GM12878 (cell line): ENCODE measurements at regions not wholly inside any gene's neighbourhood (a gene's known extent, or its start where the extent isn't known, plus 50 kb on each side); places are given as distances from the start of the nearest gene placed in this dataset.

Experiments used
- ATAC-seq: fragments of 200-7000 bp; cut with Tn5 transposase; 3 replicates; pipeline ENCODE4 v1.9.1; 2020; ENCODE audit warnings: mild to moderate bottlenecking, moderate library complexity
- BruUV-seq: library from RNA; stranded (reverse); fragments of 400-500 nt; replicated peaks from 2 replicates; lab custom pipeline; 2021; lab: Mats Ljungman, UMichigan
- CTCF ChIA-PET: fragments of 300-600 bp; sonication (Branson Sonifier 250); formaldehyde crosslinking; extraction: SDS; loops from one replicate; lab custom pipeline; 2021; ENCODE audit warnings: inconsistent platforms; lab: Yijun Ruan, JAX
- POLR2A ChIA-PET: fragments of 350-600 bp; formaldehyde crosslinking; extraction: SDS; loops from one replicate; lab custom pipeline; 2021; ENCODE audit warnings: inconsistent platforms; lab: Charles Lee
- RAD21 ChIA-PET: fragments of 300-600 bp; sonication (Branson Sonifier 250); formaldehyde crosslinking; loops from one replicate; lab custom pipeline; 2023; ENCODE audit warnings: antibody characterized with exemption; ENCODE audit not compliant: unreplicated experiment; lab: Charles Lee
- SMC1A ChIA-PET: fragments of 300-600 bp; sonication (Branson Sonifier 250); formaldehyde crosslinking; loops from one replicate; lab custom pipeline; 2023; ENCODE audit not compliant: unreplicated experiment, uncharacterized antibody; lab: Charles Lee
- DNase-seq: peaks from one replicate; pipeline ENCODE4 v3.0.0-alpha.2; 2011; ENCODE audit warnings: low read depth, low spot score
- FAIRE-seq: peaks from 3 replicates; lab custom pipeline; 2011; peaks lifted over from hg19 to GRCh38; lab: Jason Lieb, UNC
- H2AFZ ChIP-seq: 2 replicates; pipeline ENCODE4 v1.6.0; 2011; ENCODE audit warnings: low read depth, low read length, control low read depth; ENCODE audit not compliant: control insufficient read depth
- H3K27ac ChIP-seq: 2 replicates; pipeline ENCODE4 v1.5.1; 2011; ENCODE audit warnings: control low read depth; ENCODE audit not compliant: control insufficient read depth, insufficient read depth
- H3K27me3 ChIP-seq, 2 experiments: replicated peaks in 1 of 2; 2 replicates each; pipeline versions ENCODE4 v1.6.0 to v1.6.1; 2011; ENCODE audit warnings: low read length in 1 of 2; ENCODE audit not compliant: control insufficient read depth in 2 of 2, insufficient read depth in 2 of 2
- H3K36me3 ChIP-seq, 2 experiments: 2 replicates each; pipeline ENCODE4 v1.5.1; 2011; ENCODE audit warnings: low read length in 1 of 2; ENCODE audit not compliant: control insufficient read depth in 2 of 2, insufficient read depth in 2 of 2
- H3K4me1 ChIP-seq: 2 replicates; pipeline ENCODE4 v1.6.1; 2011; ENCODE audit warnings: mild to moderate bottlenecking, low read length, moderate library complexity, mixed read lengths; ENCODE audit not compliant: control insufficient read depth, insufficient read depth
- H3K4me2 ChIP-seq: 2 replicates; pipeline ENCODE4 v1.6.0; 2011; ENCODE audit warnings: control low read depth; ENCODE audit not compliant: control insufficient read depth, insufficient read depth
- H3K4me3 ChIP-seq: fragments of 200-600 bp; sonication (generic); 2 replicates; pipeline ENCODE4 v1.5.1; 2016
- H3K79me2 ChIP-seq: 2 replicates; pipeline ENCODE4 v1.6.0; 2011; ENCODE audit warnings: low read length; ENCODE audit not compliant: control insufficient read depth, insufficient read depth
- H3K9ac ChIP-seq: 2 replicates; pipeline ENCODE4 v1.8.0; 2011; ENCODE audit warnings: low read length, control low read depth, mixed read lengths; ENCODE audit not compliant: control insufficient read depth, insufficient read depth
- H3K9me3 ChIP-seq: replicated peaks from 3 replicates; pipeline ENCODE4 v1.5.1; 2011; ENCODE audit warnings: mild to moderate bottlenecking, low read length; ENCODE audit not compliant: control insufficient read depth, insufficient read depth
- H4K20me1 ChIP-seq: 2 replicates; pipeline ENCODE4 v1.6.0; 2011; ENCODE audit not compliant: control insufficient read depth, insufficient read depth
- ATF7 ChIP-seq: fragments of 450-650 bp; IDR thresholded peaks from 2 replicates; pipeline ENCODE4 v1.6.1; 2016; ENCODE audit warnings: low read depth, mild to moderate bottlenecking
- BCLAF1 ChIP-seq: fragments of 450-650 bp; IDR thresholded peaks from 2 replicates; pipeline ENCODE4 v1.6.1; 2017; ENCODE audit warnings: antibody characterized with exemption, mild to moderate bottlenecking, moderate library complexity
- DPF2 ChIP-seq: fragments of 450-650 bp; IDR thresholded peaks from 2 replicates; pipeline ENCODE4 v1.6.1; 2017; ENCODE audit warnings: mild to moderate bottlenecking
- HCFC1 ChIP-seq: fragments of 150-350 bp; IDR thresholded peaks from 2 replicates; pipeline ENCODE4 v1.6.1; 2014; ENCODE audit warnings: low read length
- MYC ChIP-seq: IDR thresholded peaks from 2 replicates; pipeline ENCODE4 v1.6.1; 2011; ENCODE audit warnings: mild to moderate bottlenecking, low read length, moderate library complexity, inconsistent platforms; ENCODE audit not compliant: insufficient read depth, insufficient replicate concordance, insufficient read length, severe bottlenecking
- NBN ChIP-seq: fragments of 450-650 bp; IDR thresholded peaks from 2 replicates; pipeline ENCODE4 v1.6.1; 2016
- PBX3 ChIP-seq: IDR thresholded peaks from 2 replicates; pipeline ENCODE4 v1.6.1; 2011; ENCODE audit warnings: mild to moderate bottlenecking, low read depth, low read length, moderate library complexity; ENCODE audit not compliant: insufficient replicate concordance
- POLR2AphosphoS5 ChIP-seq: IDR thresholded peaks from 2 replicates; pipeline ENCODE4 v1.6.1; 2011; ENCODE audit warnings: mild to moderate bottlenecking, low read length, inconsistent platforms
- WGBS: methylation state at CpG from one replicate; pipeline ENCODE4 v1.1.6; 2016; ENCODE audit warnings: low lambda C conversion rate; ENCODE audit not compliant: insufficient replicate concordance, insufficient coverage; ENCODE audit errors: missing lambda C conversion rate; 5-methylcytosine and 5-hydroxymethylcytosine counted together
- in situ Hi-C: fragments of 300-500 bp; cut with MboI; formaldehyde crosslinking; loops from 9 replicates; pipeline ENCODE4 v1.14.3; 2018; ENCODE audit warnings: mixed read lengths
- intact Hi-C: fragments of 100-400 bp; cut with micrococcal nuclease; formaldehyde crosslinking; loops from one replicate; pipeline ENCODE4 v1.14.2; 2022; ENCODE audit not compliant: unreplicated experiment

- TF ChIP-seq MYC (no peak), NBN (no peak)
These were observed 102.9 kb downstream of the ISL1 start (continued) for GRCh38 chr5:51486158-51486557.

GRCh38 chr5:51487952-51488351, 104.7 kb downstream of the ISL1 start:
- BruUV-seq = no TSS peak
- ATAC-seq (no peak), DNase-seq (no peak), FAIRE-seq (no peak)
- no peaks in the 10 kb centered on the region for H3K79me2 ChIP-seq
- H3K4me2 ChIP-seq = no peak overlapping the region
- ChIA-PET SMC1A (interaction anchor here (0.6 kb wide), 1 partner anchor 59 kb away, joined by 3 read pairs; no protein-coding TSS in a partner anchor), RAD21 (no interaction called here), POLR2A (no interaction called here), CTCF (interaction anchor here (0.7 to 1.1 kb wide), 2 partner anchors 226 to 519 kb away, joined by 3 to 4 read pairs; no protein-coding TSS in a partner anchor)
- no peaks in the 10 kb centered on the region for H3K9me3 ChIP-seq
- no peak overlapping the region for H3K9ac ChIP-seq
- WGBS = 21% methylated on average over 5 of the region's 5 CpGs
- H3K4me3 ChIP-seq = no peak overlapping the region
- TF ChIP-seq HCFC1 = no peak
- TF ChIP-seq POLR2AphosphoS5 = no peak
- no peak for TF ChIP-seq ATF7
- no peak for TF ChIP-seq BCLAF1
- TF ChIP-seq PBX3 = no peak
- no peak for TF ChIP-seq DPF2
- no peaks in the 10 kb centered on the region for H3K36me3 ChIP-seq
- no peaks in the 10 kb centered on the region for H3K27me3 ChIP-seq
- no peaks in the 10 kb centered on the region for H3K4me1 ChIP-seq
- H2AFZ ChIP-seq = no peak overlapping the region
- in situ Hi-C loops = no loop called here
- intact Hi-C loops = no loop called here
- H4K20me1 ChIP-seq = no peaks in the 10 kb centered on the region
- H3K27ac ChIP-seq = no peak overlapping the region
